Testis (tissue), 2 donors: ENCODE measurements at regions not wholly inside any gene's neighbourhood (a gene's known extent, or its start where the extent isn't known, plus 50 kb on each side); places are given as distances from the start of the nearest gene placed in this dataset.

ENCODE experiments used
- CTCF ChIP-seq, 3 experiments: fragments of 450-650 bp in 2 of 3; fragments of 200-600 bp in 1 of 3; sonication (generic) in 1 of 3; IDR thresholded peaks; one replicate each; pipeline ENCODE4 v1.5.1; 2016 to 2019; ENCODE audit warnings: antibody characterized with exemption in 3 of 3, mild to moderate bottlenecking in 2 of 3, moderate library complexity in 1 of 3
- POLR2A ChIP-seq: fragments of 450-650 bp; IDR thresholded peaks from one replicate; pipeline ENCODE4 v1.6.1; 2017; ENCODE audit warnings: antibody characterized with exemption, mild to moderate bottlenecking, moderate library complexity

- TF ChIP-seq CTCF (IDR thresholded peaks at IDR 0.05), result no peak
- no peak for TF ChIP-seq POLR2A
Observed at GRCh38 chr20:39986173-39986904, 702.7 kb downstream of the MAFB start.
